GM06990 (cell line): ENCODE measurements at regions not wholly inside any gene's neighbourhood (a gene's known extent, or its start where the extent isn't known, plus 50 kb on each side); places are given as distances from the start of the nearest gene placed in this dataset.

Source experiments
- DNase-seq: peaks from one replicate; pipeline ENCODE4 v3.0.0-alpha.2; 2011; ENCODE audit not compliant: insufficient read length; ENCODE audit errors: extremely low read depth
- H3K27me3 ChIP-seq: replicated peaks from 2 replicates; pipeline ENCODE4 v1.6.0; 2011; ENCODE audit warnings: low read length; ENCODE audit not compliant: control insufficient read depth, insufficient read depth
- H3K36me3 ChIP-seq: 2 replicates; pipeline ENCODE4 v1.5.1; 2011; ENCODE audit warnings: low read length; ENCODE audit not compliant: control insufficient read depth, insufficient read depth
- H3K4me3 ChIP-seq: replicated peaks from 2 replicates; pipeline ENCODE4 v1.5.1; 2011; ENCODE audit warnings: low read depth, mild to moderate bottlenecking, control low read depth, low read length
- CTCF ChIP-seq: IDR thresholded peaks from 2 replicates; pipeline ENCODE4 v1.5.1; 2011; ENCODE audit warnings: low read length, control low read depth, mild to moderate bottlenecking, inconsistent platforms; ENCODE audit not compliant: insufficient read depth, poor library complexity, severe bottlenecking

GRCh38 chr1:181314010-181314409 lies 169.3 kb upstream of the CACNA1E start:
- no peak for DNase-seq
- H3K36me3 ChIP-seq: no peaks in the 10 kb centered on the region
- H3K4me3 ChIP-seq: no peak overlapping the region
- peaks cover 6% of the 10 kb centered on the region for H3K27me3 ChIP-seq
- no peak for TF ChIP-seq CTCF

- no peak for DNase-seq
- peak; percentile 11 for TF ChIP-seq CTCF
- no peak overlapping the region for H3K4me3 ChIP-seq
- no peaks in the 10 kb centered on the region for H3K36me3 ChIP-seq
- peaks cover 6% of the 10 kb centered on the region for H3K27me3 ChIP-seq
Measured at GRCh38 chr1:181314959-181315358, 168.4 kb upstream of the CACNA1E start.

- DNase-seq: no peak
- Histone ChIP-seq H3K4me3 (no peak overlapping the region), H3K36me3 (no peaks in the 10 kb centered on the region; the same call in 1 of the 2 replicates), H3K27me3 (peaks cover 5% of the 10 kb centered on the region)
- no peak for TF ChIP-seq CTCF
Measured at GRCh38 chr1:181317261-181317930, 165.9 kb upstream of the CACNA1E start.

GRCh38 chr1:181318022-181318857 lies 165.1 kb upstream of the CACNA1E start:
- H3K27me3 ChIP-seq: peaks cover 5% of the 10 kb centered on the region
- DNase-seq: no peak
- no peak overlapping the region for H3K4me3 ChIP-seq
- TF ChIP-seq CTCF: no peak
- no peaks in the 10 kb centered on the region; the same call in 1 of the 2 replicates for H3K36me3 ChIP-seq

- DNase-seq: no peak
- Histone ChIP-seq H3K4me3 (no peak overlapping the region), H3K36me3 (no peaks in the 10 kb centered on the region; the same call in 1 of the 2 replicates), H3K27me3 (peaks cover 5% of the 10 kb centered on the region)
- no peak for TF ChIP-seq CTCF
Measured at GRCh38 chr1:181318858-181319235, 164.5 kb upstream of the CACNA1E start.
